ENCODE measurements at regions not wholly inside any gene's neighbourhood (a gene's known extent, or its start where the extent isn't known, plus 50 kb on each side); places are given as distances from the start of the nearest gene placed in this dataset.

- TF ChIP-seq CTCF (IDR thresholded peaks at IDR 0.05 in 2 of 3, conservative IDR thresholded peaks at IDR 0.05 in 1 of 3; ENCODE audit: borderline replicate concordance in 1 of 3, insufficient read depth in 1 of 3, low read depth in 2 of 3, low read length in 2 of 3) = no peak
- no peak for TF ChIP-seq EZH2 (IDR thresholded peaks at IDR 0.05)
- no peak for TF ChIP-seq EZH2phosphoT487 (IDR thresholded peaks at IDR 0.05; ENCODE audit: borderline replicate concordance)
- TF ChIP-seq MAX (IDR thresholded peaks at IDR 0.05) = no peak
- TF ChIP-seq SP1 (IDR thresholded peaks at IDR 0.05; ENCODE audit: low read depth) = no peak
- no peak for TF ChIP-seq RAD21 (IDR thresholded peaks at IDR 0.05; ENCODE audit: low read depth)
- no peak for TF ChIP-seq CBX3 (IDR thresholded peaks at IDR 0.05; ENCODE audit: low read depth)
- TF ChIP-seq FOSL1 (IDR thresholded peaks at IDR 0.05; ENCODE audit: low read depth) = no peak
- no peak for TF ChIP-seq ZBTB33 (IDR thresholded peaks at IDR 0.05; ENCODE audit: extremely low read depth, insufficient replicate concordance, low read length)
- no peak for TF ChIP-seq SIN3A (IDR thresholded peaks at IDR 0.05; ENCODE audit: low read depth)
- no peak for TF ChIP-seq JUND (IDR thresholded peaks at IDR 0.05)
- no peak for TF ChIP-seq REST (IDR thresholded peaks at IDR 0.05; ENCODE audit: low read depth)
- TF ChIP-seq YY1 (IDR thresholded peaks at IDR 0.05; ENCODE audit: extremely low read depth, insufficient replicate concordance, low read depth, low read length) = no peak
Measured at GRCh38 chr7:408751-409311, 110.8 kb downstream of the PDGFA start.
